Bronchial epithelial cell (primary cell): ENCODE measurements at regions not wholly inside any gene's neighbourhood (a gene's known extent, or its start where the extent isn't known, plus 50 kb on each side); places are given as distances from the start of the nearest gene placed in this dataset.

Source experiments
- DNase-seq: peaks from one replicate; pipeline ENCODE4 v3.0.0-alpha.2; 2010; ENCODE audit warnings: low read depth
- FAIRE-seq: peaks from 2 replicates; lab custom pipeline; 2011; peaks lifted over from hg19 to GRCh38; lab: Jason Lieb, UNC
- H3K27me3 ChIP-seq: 2 replicates; pipeline ENCODE4 v1.5.1; 2011; ENCODE audit warnings: low read length; ENCODE audit not compliant: control insufficient read depth, insufficient read depth
- H3K36me3 ChIP-seq: 2 replicates; pipeline ENCODE4 v1.5.1; 2011; ENCODE audit warnings: low read length; ENCODE audit not compliant: control insufficient read depth, insufficient read depth
- H3K4me3 ChIP-seq: 2 replicates; pipeline ENCODE4 v1.5.1; 2011; ENCODE audit warnings: mild to moderate bottlenecking, low read depth, low read length, control low read depth
- CTCF ChIP-seq: IDR thresholded peaks from 2 replicates; pipeline ENCODE4 v1.5.1; 2011; ENCODE audit warnings: mild to moderate bottlenecking, moderate library complexity, low read length, control low read depth, inconsistent platforms; ENCODE audit not compliant: insufficient read depth, severe bottlenecking

DNA sequence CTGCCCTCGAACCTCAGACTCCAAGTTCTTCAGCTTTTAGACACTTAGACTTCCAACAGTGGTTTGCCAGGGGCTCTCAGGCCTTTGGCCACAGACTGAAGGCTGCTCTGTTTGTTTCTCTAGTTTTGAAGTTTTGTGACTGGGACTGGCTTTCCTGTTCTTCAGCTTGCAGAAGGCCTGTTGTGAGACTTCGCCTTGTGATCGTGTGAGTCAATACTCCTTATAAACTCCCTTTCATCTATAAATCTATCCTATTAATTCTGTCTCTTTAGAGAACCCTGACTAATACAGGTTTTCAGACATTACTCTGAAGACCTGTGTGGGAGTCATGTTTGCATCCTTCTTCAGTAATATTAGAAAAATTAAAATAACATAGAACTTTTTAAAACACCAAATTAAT lies 289.1 kb downstream of the RMST start:
- Histone ChIP-seq H3K36me3 (no peaks in the 10 kb centered on the region), H3K4me3 (no peak overlapping the region), H3K27me3 (no peaks in the 10 kb centered on the region)
- no peak for FAIRE-seq
- no peak for DNase-seq
- TF ChIP-seq CTCF: no peak

- no peak overlapping the region for H3K4me3 ChIP-seq
- DNase-seq (no peak), FAIRE-seq (no peak)
- no peak for TF ChIP-seq CTCF
- H3K27me3 ChIP-seq: no peaks in the 10 kb centered on the region
- no peaks in the 10 kb centered on the region for H3K36me3 ChIP-seq
Measured at GRCh38 chr12:97752129-97752528, 289.5 kb downstream of the RMST start.

DNA sequence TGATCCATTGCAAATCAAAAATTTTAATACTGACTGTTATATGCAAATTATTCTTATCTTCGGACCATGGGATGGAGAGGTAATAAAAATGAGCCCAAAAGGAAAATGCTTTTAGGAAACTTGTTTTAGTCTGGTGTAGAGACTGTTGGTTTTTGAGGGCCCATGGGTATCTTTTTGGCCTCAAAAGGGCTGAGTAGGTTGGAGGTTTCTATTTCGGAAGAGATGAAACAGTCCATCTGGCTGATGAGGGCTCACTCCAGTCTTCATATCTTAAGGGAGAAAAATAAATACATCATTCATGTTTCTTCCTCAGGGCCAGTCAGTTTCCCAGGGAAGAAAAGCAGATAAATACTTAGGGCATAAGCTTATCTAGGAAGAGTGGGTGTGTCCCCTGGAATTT lies 290.7 kb downstream of the RMST start:
- no peaks in the 10 kb centered on the region for H3K36me3 ChIP-seq
- no peak for TF ChIP-seq CTCF
- H3K4me3 ChIP-seq: no peak overlapping the region
- H3K27me3 ChIP-seq: no peaks in the 10 kb centered on the region
- FAIRE-seq: no peak
- DNase-seq: no peak

- Histone ChIP-seq H3K4me3 (no peak overlapping the region), H3K36me3 (no peaks in the 10 kb centered on the region), H3K27me3 (no peaks in the 10 kb centered on the region)
- no peak for DNase-seq
- no peak for TF ChIP-seq CTCF
- FAIRE-seq: no peak
Measured at GRCh38 chr12:97754306-97754705, 291.7 kb downstream of the RMST start.

GRCh38 chr12:97756066-97756666 lies 293.6 kb downstream of the RMST start:
- no peak for DNase-seq
- no peak overlapping the region for H3K4me3 ChIP-seq
- TF ChIP-seq CTCF: no peak
- H3K27me3 ChIP-seq: no peaks in the 10 kb centered on the region
- no peak for FAIRE-seq
- H3K36me3 ChIP-seq: no peaks in the 10 kb centered on the region

- no peak for TF ChIP-seq CTCF
- FAIRE-seq: no peak
Measured at GRCh38 chr12:97756741-97757140, 294.1 kb downstream of the RMST start.

More at GRCh38 chr12:97756741-97757140, 294.1 kb downstream of the RMST start:
- no peaks in the 10 kb centered on the region for H3K36me3 ChIP-seq
- no peak for DNase-seq
- no peaks in the 10 kb centered on the region for H3K27me3 ChIP-seq
- no peak overlapping the region for H3K4me3 ChIP-seq
